ENCODE measurements at regions not wholly inside any gene's neighbourhood (a gene's known extent, or its start where the extent isn't known, plus 50 kb on each side); places are given as distances from the start of the nearest gene placed in this dataset.
"Not testable (repeated sequence)": the region's sequence is repeated elsewhere in the genome, so short reads cannot be mapped to it uniquely, and the experiment has no call there.

DNA sequence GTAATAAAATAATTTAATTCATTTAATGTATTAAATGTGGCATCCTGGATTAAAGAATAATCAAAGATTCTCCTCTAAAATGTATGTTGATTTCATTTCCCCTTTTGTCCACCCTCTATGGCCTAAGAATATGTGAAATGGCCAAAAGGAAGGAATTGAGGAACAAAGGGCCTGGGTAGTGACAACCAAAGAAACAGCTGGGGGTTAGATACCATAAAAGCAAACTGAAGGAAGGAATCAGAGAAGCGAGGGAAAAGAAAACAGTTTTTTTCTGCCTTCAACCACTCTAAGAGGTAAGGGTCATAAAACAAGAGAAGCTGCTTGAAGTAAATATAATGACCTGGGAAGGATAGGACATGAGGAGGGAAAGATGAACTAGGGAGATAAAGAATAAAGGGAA is 139.3 kb downstream of the FAM76B start:
- DNase-seq (ENCODE audit: low read depth): no peak

- no peak for DNase-seq (ENCODE audit: low read depth)
Observed at GRCh38 chr11:95647871-95648270, 141.7 kb downstream of the FAM76B start.

DNA sequence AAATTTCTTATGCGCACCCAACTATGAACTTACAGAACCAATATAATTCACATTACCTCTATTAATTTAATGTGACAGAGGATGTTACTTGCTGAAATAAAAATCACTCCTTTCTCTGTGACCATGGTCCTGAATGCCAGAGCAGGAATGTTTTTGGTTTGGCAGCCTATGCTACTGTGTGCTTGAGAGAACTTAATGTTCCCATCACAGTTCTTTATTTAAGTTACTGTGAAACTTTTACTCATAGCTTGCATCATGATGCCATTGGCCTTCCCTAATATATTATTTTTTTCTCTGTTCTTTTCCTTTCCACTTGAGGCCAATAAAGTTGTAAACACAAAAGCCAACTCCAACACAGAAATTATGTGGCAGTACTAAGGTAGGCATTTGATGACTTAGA is 142.2 kb downstream of the FAM76B start:
- DNase-seq (ENCODE audit: low read depth): no peak

- no peak for DNase-seq (ENCODE audit: low read depth)
Observed at GRCh38 chr11:95641495-95641894, 148.1 kb downstream of the FAM76B start.

DNA sequence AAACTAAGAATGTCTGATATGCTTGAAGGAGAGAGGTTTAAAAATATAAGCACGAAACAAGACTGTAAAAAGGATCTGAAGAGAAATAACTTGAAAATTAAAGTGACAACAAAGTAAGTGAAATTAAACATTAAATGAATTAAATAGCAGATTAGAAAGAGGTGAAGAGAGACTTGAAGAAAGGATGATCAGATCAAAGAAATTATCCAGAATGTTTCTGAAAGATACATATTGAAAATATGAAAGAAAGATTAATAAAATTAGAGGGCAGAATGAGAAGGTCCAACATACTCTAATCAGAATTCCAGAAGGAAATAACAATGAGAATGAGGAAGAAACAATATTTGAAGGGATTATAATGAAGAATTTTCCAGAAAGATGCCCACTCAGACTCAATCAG is 151.1 kb downstream of the FAM76B start:
- DNase-seq (ENCODE audit: low read depth): no peak

GRCh38 chr11:95625164-95625900 is 164.2 kb downstream of the FAM76B start:
- DNase-seq (ENCODE audit: low read depth): no peak

DNA sequence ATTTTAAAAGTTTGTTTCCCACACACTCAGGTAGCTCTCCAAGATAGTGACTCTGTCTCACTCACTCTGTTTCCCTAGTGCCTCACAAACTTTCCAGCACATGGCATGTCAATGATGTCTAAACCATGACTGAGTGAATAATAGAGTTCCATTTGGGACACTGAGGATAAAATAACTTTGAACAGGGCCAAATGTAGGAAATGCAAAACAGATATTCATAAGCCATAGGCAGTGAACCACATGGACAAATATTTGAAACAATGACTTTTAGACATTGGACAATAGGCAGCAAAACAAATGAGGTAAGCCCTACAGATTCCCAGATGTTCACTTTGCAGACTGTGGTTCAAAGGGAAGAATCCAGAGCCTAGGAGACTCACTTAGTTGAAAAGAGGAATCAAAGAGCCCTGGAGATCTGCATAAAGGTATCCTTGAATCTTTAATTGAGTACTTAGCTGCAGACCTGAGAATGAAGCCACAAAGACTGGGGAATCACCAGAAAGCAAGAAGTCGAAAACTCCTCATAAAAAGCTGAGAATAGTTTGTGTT is 173.3 kb downstream of the FAM76B start:
- DNase-seq (ENCODE audit: low read depth): no peak

- DNase-seq (ENCODE audit: low read depth): no peak
Observed at GRCh38 chr11:95611827-95612226, 177.8 kb downstream of the FAM76B start.

DNA sequence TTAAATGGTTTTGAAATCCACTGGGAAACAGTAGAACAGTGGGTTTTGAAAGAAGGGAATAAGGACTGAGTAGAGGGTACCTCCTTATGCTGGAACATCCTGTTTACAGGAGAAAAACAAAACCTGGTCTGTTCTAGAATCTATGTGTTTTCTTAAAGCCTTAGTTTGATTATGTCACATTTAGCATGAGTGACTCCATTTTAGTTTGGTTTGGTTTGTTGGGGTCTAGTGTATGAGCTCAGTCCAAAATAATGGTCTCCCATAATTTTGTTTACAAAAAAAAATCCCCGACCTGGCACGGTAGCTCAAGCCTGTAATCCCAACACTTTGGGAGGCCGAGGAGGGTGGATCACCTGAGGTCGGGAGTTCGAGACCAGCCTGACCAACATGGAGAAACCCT is 179.4 kb downstream of the FAM76B start:
- not testable (repeated sequence) for DNase-seq (ENCODE audit: low read depth)

DNA sequence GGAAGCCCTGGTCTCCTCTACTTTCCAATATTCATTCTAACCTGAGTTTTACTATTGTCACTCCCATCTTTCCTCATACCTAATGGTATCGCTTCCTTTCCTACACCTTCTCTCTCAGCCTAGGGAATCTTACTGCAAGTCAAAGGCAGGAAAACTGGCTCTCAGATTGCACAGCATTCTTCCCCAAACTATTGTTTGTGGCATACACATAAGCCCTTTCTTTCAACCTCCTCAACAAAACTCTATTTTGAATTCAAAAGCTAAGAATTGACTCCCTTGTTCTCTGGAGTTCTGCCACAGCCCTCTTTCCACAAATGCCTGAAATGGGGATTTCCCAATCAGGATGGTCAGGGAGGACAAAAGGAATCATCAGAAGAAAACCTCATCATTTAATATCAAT is 181.5 kb downstream of the FAM76B start:
- no peak for DNase-seq (ENCODE audit: low read depth)

DNA sequence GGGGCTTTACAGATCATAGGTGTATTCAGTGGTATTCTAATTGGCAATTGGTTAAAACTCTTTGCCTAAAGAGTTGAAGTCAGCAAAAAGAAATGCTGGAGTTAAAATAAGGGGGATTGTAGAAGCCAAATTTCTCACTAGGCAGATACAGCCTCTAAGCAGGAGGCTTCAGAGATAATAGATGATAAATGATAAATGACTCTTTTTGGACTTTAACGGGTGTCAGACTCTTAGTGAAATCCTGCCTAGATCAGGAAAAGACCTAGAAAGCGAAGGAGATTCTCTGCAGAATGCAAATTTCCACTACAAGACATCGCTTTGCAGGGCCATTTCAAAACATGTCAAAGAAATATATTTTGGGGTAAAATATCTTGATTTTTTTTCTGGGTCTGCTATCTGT is 182.8 kb downstream of the FAM76B start:
- DNase-seq (ENCODE audit: low read depth): no peak

GRCh38 chr11:95605271-95605940 is 184.2 kb downstream of the FAM76B start:
- no peak for DNase-seq (ENCODE audit: low read depth)

DNA sequence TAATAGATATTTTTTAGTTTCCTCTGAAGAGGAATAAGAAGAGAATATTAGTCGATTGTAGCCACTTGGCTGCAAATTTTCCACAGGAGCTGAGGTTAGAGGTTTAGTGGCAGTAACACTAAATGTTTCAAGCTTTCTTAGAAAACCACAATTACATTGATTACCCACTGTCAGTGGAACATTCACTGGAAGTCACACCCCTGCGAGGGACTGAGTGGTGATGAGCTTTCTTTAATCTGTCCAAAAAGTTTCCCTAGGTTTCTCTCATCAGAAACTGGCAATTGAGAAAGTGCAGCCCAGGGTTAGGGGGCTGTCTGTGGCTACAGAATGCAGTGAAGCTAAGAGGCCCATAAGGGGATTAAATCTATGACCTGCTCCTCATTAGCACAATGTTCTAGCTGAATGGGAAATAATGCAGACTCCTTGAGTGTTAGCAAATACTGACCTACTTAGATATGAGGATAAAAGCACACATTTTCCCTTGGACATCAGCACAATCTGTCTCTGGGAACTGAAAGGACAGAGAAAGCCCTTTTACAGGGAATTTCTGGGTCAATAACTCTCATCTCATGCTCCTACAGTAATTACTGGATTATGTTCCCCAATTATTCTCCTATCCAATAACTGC is 189.5 kb downstream of the FAM76B start:
- DNase-seq (ENCODE audit: low read depth): no peak

- DNase-seq (ENCODE audit: low read depth): no peak
Observed at GRCh38 chr11:95595973-95596489, 193.6 kb downstream of the FAM76B start.

- no peak for DNase-seq (ENCODE audit: low read depth)
Observed at GRCh38 chr11:95595541-95595940, 194.0 kb downstream of the FAM76B start.

DNA sequence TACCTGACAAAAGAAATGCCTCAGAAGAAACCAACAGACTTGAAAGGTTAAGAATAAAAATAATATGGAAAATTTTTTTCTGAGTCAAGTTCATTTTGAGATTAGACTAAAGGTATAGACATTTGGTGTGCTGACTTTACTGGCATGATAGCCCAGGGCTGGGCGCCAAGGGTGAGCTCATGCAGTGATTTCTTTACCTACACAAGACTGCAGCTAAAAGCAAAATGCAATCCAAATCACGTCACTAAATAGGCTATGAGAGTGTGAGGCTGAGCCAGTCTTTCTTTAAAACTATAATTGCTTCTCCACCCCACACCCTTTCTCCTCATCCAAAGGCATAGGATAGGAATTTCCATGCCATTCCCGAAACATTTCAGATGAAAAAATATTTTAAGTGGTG is 196.5 kb downstream of the FAM76B start:
- DNase-seq (ENCODE audit: low read depth): no peak

GRCh38 chr11:95592471-95592870 is 197.1 kb downstream of the FAM76B start:
- no peak for DNase-seq (ENCODE audit: low read depth)

GRCh38 chr11:95589893-95590612 is 199.5 kb downstream of the FAM76B start:
- no peak for DNase-seq (ENCODE audit: low read depth)

GRCh38 chr11:95588821-95589220 is 200.8 kb downstream of the FAM76B start:
- no peak for DNase-seq (ENCODE audit: low read depth)

DNA sequence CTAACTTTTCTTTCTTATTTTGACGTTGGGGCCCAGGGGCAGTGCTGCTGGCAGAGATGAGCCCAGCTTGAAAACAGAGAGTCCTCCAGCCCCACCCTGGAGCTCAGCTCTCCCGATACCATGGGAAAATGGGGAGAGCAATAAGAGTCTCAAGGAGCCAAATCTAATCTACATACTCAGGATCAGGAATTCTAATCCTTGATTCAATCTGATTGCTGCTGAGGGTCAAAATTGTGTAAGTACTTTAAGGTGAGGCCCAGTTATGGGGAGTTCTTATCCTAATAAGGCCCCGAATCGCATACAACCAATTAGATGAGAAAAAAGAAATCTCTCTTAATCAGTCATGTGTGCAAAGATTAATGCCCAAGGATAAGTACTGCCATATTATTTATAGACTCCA is 202.9 kb downstream of the FAM76B start:
- DNase-seq (ENCODE audit: low read depth): no peak

DNA sequence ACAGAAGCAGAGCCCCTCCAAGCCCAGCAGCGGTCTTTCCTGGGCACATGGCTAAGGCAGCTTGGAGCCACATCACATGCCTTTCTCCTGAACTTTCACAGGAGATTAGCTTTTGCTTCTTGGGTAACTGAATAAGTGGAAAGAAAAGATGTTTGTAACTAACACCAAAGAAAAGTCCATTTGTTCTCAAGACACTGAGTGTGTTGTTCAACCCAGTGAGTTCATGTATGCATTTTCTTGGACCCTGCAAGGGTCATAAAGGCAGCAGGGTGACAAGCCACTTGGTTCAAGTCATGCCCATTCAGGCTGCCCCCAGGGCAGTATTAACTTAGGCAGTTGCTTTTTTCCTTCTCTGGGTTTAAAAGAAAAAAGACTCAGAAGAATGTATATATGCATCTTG is 203.4 kb downstream of the FAM76B start:
- DNase-seq (ENCODE audit: low read depth): no peak

DNA sequence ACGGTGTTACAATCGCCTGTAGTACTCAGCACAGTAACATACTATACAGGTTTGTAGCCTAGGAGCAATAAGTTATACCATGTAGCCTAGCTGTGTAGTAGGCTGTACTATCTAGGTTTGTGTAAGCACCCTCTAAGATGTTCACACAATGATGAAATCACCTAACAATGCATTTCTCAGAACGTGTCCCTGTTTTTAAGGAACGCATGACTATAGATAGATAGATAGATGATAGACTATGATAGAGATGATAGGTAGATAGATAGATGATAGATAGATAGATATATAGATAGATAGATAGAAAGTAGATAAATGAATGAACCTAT is 203.9 kb downstream of the FAM76B start:
- no peak for DNase-seq (ENCODE audit: low read depth)

All from forelimb muscle (tissue), 1 donor.